ENCODE measurements at regions not wholly inside any gene's neighbourhood (a gene's known extent, or its start where the extent isn't known, plus 50 kb on each side); places are given as distances from the start of the nearest gene placed in this dataset.

- WGBS, 4 donors = 35 to 46% (median 39%) methylated on average over 3 of the region's 3 CpGs
- H3K27ac ChIP-seq = no peak overlapping the region
- H3K27me3 ChIP-seq = peaks cover 0 to 4% (median 0%) of the 10 kb centered on the region in 9 donors
- TF ChIP-seq POLR2A (IDR thresholded peaks at IDR 0.05) (no peak), CTCF (IDR thresholded peaks at IDR 0.05) (no peak)
- no peaks in the 10 kb centered on the region for H3K4me1 ChIP-seq
- no peak overlapping the region for H3K4me3 ChIP-seq
- H3K9me3 ChIP-seq = peaks cover 0 to 14% (median 4%) of the 10 kb centered on the region in 12 donors
- no peaks in the 10 kb centered on the region for H3K36me3 ChIP-seq
- no peak for DNase-seq
- ATAC-seq = no peak
- intact Hi-C loops (cut with DNase I) = no loop called here
Observed at GRCh38 chr16:5541356-5541755, 443.8 kb upstream of the EEF2KMT start.

DNA sequence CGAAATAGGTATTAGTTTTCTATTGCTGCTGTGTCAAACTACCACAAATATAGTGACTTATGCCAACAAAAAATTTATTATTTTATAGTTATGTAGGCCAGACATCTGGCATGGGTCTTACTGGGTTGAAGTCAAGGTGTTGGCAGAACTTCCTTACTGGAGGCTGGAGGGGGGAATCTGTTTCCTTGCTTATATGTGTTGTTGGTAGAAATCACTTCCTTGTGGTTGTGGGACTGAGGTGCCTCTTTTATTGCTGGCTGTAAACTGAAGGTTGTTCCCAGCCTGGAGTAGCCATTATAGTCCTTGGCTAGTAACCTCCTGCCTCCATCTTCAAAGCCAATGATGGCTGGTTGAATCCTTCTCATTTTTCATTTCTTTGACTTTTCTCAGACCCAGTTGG is 439.8 kb upstream of the EEF2KMT start:
- 59 to 66% (median 60%) methylated on average over 1 of the region's 1 CpG for WGBS, 4 donors

GRCh38 chr16:5533321-5533888 is 435.8 kb upstream of the EEF2KMT start:
- H3K36me3 ChIP-seq = no peaks in the 10 kb centered on the region
- no peak overlapping the region for H3K27ac ChIP-seq
- H3K9me3 ChIP-seq = peaks cover 0 to 34% (median 4%) of the 10 kb centered on the region in 12 donors
- intact Hi-C loops (cut with DNase I) = no loop called here
- TF ChIP-seq CTCF (IDR thresholded peaks at IDR 0.05) = no peak
- no peak for TF ChIP-seq POLR2A (IDR thresholded peaks at IDR 0.05)
- DNase-seq (no peak), ATAC-seq (no peak)
- H3K4me3 ChIP-seq = no peak overlapping the region
- H3K4me1 ChIP-seq = no peaks in the 10 kb centered on the region
- 45 to 55% (median 46%) methylated on average over 3 of the region's 3 CpGs for WGBS, 4 donors
- no peaks in the 10 kb centered on the region for H3K27me3 ChIP-seq

More for the DNA sequence above, 439.8 kb upstream of the EEF2KMT start:
- H3K9me3 ChIP-seq = peaks cover 0 to 34% (median 4%) of the 10 kb centered on the region in 12 donors
- no peak for ATAC-seq
- H3K4me3 ChIP-seq = no peak overlapping the region
- H3K36me3 ChIP-seq = no peaks in the 10 kb centered on the region
- no peak overlapping the region for H3K27ac ChIP-seq
- intact Hi-C loops (cut with DNase I) = no loop called here
- peaks cover 0 to 4% (median 0%) of the 10 kb centered on the region in 9 donors for H3K27me3 ChIP-seq
- TF ChIP-seq CTCF (IDR thresholded peaks at IDR 0.05) (no peak), POLR2A (IDR thresholded peaks at IDR 0.05) (no peak)
- DNase-seq = no peak
- no peaks in the 10 kb centered on the region for H3K4me1 ChIP-seq

- intact Hi-C loops (cut with DNase I) = no loop called here
- H3K27ac ChIP-seq = no peak overlapping the region
- no peak for ATAC-seq
- DNase-seq = no peak
- 77 to 85% (median 82%) methylated on average over 5 of the region's 5 CpGs for WGBS, 4 donors
- H3K4me3 ChIP-seq = no peak overlapping the region
- TF ChIP-seq CTCF (IDR thresholded peaks at IDR 0.05) = no peak
- TF ChIP-seq POLR2A (IDR thresholded peaks at IDR 0.05) = no peak
- peaks cover 0 to 9% (median 0%) of the 10 kb centered on the region in 12 donors for H3K9me3 ChIP-seq
- peaks cover 0 to 8% (median 0%) of the 10 kb centered on the region in 9 donors for H3K27me3 ChIP-seq
- H3K4me1 ChIP-seq = no peaks in the 10 kb centered on the region
- no peaks in the 10 kb centered on the region for H3K36me3 ChIP-seq
Observed at GRCh38 chr16:5527817-5528216, 430.2 kb upstream of the EEF2KMT start.

Data from heart left ventricle (tissue), 16 donors.